ENCODE measurements at regions not wholly inside any gene's neighbourhood (a gene's known extent, or its start where the extent isn't known, plus 50 kb on each side); places are given as distances from the start of the nearest gene placed in this dataset.
"Not testable (repeated sequence)": the region's sequence is repeated elsewhere in the genome, so short reads cannot be mapped to it uniquely, and the experiment has no call there.

DNA sequence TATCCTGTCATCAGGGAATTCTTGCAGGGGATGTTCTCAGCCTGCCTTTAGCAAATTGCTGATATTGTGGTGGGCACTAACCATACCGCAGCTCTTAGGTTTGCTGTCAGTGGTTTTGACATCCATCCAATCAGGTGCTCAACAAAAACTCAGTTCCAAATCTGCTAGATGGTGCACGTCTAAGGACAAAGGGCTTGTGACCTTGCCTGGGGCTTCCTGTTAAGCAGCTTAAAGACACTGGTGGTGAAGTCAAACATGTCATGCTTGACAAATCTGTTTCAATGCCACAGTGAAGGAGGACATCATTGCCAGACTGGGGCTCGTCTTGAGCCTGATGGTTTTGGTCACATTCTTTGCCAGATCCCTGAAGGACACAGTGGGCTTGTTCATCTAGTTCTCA, 179.8 kb upstream of the NOX3 start:
- intact Hi-C loops (cut with micrococcal nuclease) = no loop called here

DNA sequence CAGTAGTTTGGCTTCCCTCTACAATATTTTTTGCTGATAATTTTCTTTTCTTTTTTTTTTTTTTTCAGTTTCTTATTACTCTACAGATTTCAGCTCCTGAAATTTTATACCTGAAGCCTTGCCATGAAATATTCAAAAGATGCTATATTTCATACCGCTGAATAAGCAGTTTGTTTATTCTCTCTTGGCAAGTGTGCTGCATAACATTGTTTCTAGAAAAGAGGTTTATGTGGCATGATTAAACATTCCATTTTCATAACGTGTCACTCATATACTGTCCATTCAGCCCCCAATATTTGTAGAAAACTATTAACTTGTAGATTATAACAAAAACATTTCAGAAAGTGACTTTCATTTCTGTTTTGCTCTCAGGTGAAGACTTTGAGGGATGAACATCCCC, 174.4 kb upstream of the NOX3 start:
- intact Hi-C loops (cut with micrococcal nuclease) = no loop called here

DNA sequence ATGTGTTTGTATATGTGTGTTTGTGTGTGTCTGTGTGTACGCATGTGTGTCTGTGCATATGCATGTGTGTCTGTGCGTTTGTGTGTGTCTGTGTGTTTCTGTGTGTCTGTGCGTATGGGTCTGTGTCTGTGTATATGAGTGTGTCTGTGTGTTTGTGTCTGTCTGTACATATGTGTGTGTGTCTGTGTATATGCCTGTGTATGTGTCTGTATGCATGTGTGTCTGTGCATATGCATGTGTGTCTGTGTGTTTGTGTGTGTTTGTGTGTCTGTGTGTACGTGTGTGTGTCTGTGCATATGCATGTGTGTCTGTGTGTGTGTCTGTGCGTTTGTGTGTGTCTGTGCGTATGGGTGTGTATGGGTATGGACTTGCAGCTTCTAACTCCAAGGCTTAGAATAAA, 174.0 kb upstream of the NOX3 start:
- intact Hi-C loops (cut with micrococcal nuclease) = no loop called here

DNA sequence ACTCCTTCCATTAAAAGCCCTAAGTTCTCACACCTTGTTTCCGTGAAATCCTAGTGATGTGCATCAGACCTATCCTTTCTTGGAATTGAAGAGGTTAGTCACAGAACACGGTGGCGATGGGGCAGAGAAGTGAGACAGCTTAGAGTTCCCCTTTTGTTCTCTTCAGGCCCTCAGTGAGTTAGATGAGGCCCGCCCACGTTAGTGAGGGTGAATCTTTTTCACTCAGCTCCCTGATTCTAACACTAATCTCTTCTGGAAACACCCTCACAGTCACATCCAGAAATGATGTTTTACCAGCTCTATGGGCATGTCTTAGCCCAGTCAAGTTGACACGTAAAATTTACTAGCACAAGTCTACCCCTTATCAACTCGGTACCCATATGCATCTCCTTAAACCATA, 172.7 kb upstream of the NOX3 start:
- intact Hi-C loops (cut with micrococcal nuclease) = no loop called here

DNA sequence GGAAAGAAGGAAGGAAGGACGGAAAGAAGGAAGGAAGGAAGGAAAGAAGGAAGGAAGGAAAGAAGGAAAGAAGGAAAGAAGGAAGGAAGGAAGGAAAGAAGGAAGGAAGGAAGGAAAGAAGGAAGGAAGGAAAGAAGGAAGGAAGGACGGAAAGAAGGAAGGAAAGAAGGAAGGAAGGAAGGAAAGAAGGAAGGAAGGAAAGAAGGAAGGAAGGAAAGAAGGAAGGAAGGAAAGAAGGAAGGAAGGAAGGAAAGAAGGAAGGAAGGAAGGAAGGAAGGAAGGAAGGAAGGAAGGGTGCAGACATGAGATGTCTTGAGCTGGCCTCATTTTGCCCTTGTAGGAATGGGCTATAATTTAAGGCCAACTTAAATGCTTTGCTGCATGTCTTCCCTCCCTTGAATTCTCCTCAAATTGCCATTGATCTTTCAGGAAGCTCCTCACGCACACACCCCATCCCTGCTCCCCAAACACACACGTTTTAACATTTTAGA, 172.1 kb upstream of the NOX3 start:
- intact Hi-C loops (cut with micrococcal nuclease) = not testable (repeated sequence)

DNA sequence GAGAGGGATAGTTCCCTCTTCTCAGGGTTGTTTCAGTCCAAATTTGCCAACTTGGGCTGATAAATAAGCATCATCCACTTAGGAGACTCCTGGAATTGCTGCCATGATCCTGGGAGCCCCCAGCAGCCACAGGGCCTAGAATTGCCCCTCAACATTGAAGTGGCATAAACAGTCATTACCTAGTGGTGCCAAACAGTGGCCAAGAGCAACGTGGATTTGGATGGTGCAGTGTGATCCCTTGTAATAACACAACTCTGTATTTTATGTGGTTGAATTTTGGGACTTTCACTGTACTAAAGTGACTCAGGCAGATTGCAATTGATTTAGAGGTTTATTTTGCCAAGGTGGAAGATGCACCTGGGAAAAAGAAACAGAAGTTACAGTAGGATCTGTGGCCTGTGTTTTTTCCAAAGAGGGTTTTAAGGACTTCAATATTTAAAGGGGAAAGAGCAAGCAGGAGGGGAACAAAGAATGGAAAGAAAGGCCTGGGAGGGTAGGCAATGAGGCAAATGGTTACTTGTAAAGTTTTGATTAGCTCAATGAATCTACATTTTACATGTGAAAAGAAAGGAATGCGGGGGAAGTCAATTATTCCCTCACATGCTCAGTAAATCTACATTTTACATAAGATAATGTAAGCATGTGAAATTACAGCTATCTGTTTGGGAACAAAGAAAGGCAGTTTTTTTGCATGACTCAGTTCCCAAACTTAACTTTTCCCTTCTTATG, 168.0 kb upstream of the NOX3 start:
- intact Hi-C loops (cut with micrococcal nuclease) = no loop called here

DNA sequence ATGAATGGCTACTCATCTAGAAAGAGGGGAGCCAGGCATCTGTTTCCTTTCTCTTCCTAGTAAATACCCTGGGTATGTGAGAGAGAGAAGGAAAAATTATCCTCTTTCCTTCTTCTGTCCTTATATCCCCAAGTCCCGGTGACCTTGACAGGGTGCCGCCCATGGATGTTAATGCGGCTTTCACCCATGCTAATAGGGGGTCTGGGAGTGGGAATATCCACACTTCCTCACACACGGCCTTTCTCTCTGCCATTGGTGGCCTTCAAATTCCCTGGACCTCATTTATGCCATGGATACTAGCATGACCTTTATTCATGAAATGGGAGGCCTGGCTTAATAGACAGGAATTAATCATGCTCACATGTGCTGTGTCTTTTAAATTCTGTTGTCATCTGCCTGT, 159.0 kb upstream of the NOX3 start:
- intact Hi-C loops (cut with micrococcal nuclease) = no loop called here

DNA sequence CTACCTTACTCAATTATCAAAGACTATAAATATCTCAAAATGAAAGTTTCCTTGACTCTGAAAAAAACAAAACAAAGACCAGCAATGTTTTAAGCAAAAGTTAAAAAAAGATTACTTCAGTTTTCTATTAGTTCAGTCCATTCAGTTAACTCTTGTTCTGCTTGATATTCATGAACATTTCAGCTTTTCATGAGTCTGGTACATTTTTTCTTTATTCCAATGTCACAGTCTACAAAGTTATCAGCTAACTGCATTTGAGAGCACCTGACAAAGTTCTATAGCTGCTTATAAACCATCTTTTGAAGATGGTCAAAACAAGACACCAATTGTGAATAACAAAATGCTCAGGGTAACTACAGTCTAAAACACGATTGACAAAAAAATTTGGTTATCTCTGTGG, 156.1 kb upstream of the NOX3 start:
- intact Hi-C loops (cut with micrococcal nuclease) = no loop called here

DNA sequence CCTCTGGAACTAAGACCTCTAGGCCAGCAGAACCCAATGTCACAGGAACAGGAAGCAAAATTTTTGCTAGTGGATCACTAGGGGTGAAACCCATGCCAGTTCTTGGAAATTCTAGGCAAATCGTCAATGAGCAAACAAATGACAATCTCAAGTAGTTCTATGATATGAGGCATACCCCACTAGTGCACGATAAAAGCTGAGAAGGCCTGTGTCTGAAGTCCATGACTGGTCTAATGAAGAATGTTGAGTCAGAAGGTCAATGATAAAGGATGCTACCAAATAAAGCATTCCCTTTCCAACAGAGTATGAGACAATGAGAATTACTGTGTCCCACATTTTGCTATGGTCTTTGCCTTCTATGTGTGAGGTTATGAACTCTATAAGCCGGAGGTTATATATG, 149.4 kb upstream of the NOX3 start:
- intact Hi-C loops (cut with micrococcal nuclease) = no loop called here

DNA sequence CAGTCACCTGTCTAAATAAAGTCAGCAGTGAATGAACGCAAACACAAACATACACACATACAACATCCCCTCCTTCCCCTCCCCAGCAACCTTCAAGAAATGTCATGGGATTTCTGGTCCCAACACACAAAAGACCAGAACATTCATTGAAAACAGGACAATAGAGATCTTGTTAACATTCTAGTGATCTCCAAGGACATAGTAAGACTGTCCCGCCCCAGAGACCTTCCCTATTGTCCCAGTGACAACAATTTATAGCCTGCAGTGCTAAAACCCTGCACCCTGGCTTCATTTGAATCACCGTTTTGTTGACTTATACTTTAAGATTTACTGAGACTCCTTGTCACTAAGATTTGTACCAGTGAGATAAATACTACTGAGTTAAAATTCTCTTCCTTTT, 143.9 kb upstream of the NOX3 start:
- intact Hi-C loops (cut with micrococcal nuclease) = no loop called here

DNA sequence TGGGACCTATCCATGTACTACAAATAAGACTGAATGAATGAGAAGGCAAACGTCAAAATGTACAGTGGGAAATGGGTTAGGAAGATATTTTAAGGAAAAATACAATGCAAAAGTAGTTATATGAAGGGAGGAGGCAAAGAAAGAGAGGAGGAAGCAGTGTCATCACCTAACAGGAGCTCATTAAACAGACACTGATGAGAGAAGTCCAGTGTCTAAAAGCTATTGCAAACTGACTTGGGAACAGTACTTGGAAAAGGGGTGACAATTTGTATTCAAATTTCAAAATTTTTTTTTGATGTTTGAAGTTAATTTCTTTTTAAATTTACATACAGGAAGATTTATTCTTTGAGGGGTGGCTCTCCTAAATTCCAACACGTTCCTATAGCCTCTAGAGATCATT, 143.5 kb upstream of the NOX3 start:
- intact Hi-C loops (cut with micrococcal nuclease) = no loop called here

DNA sequence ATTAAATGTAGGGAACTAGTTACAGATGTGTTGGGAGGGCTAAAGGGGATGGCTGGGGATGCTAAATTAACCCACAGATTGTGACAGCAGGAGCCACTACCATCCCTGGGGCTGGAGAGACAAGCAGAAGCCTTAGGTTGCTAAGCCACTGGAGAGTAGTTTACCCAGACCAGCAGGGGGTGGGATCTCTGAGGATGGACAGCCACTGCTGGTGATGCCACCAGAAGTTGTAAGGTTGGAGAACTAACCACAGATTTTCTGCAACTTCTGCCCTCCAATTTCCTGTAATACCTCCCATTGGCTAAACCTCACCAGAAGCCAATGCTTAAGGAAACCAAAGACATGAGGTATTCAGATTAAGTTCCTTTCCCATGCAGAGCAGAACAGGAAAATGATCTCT, 139.6 kb upstream of the NOX3 start:
- intact Hi-C loops (cut with micrococcal nuclease) = no loop called here

DNA sequence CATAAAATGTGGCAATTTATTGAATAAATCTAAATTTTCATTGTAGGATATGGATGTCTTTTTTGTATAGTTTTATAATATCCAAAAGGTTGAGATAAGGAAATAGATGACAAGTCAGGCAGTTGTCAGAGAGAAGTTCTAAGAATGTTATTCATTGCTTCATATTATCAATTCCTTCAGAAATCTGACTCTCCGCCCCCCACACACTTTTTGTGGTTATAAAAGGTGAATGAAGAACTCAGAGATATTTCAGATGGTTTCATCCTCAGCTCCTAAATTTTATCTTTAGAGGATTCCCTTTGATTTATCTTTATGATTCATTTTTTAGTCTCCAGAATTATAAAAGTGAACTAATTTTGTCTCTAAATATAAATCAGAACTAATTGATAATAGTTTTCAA, 136.1 kb upstream of the NOX3 start:
- intact Hi-C loops (cut with micrococcal nuclease) = no loop called here

DNA sequence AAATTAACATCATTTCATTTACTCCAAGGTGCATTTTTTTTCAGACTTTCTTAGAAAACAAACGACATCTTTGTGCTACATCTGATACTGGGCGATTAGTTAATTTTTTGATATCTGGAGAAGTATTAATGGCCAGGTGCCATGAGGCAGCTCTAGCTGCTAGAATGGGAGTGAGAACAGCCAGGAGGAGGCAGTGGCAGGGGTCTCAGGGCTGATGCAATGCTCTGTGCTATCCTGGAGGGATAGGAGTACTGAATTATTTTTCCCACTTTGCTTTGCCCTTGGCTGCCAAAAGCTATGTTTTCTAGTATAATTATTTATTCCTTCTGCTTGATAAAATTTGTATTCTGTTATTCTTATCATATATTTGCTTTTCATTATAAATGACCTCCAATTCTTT, 133.6 kb upstream of the NOX3 start:
- intact Hi-C loops (cut with micrococcal nuclease) = no loop called here

DNA sequence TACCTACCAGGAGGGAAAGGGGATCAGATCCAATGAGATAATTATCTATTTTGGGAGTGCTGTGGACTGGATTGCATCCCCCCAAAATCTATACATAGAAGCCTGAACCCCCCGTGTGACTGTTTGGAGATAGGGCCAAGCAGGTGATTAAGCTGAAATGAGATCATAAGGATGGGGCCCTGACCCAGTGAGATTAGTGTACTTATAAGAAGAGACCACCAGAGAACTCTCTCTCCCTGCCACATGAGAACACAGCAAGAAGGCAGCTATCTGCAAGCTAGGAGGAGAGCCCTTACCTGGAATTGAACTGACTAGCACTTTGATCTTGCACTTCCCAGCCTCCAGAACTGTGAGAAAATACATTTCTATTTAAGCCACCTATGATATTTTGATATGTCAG, 132.2 kb upstream of the NOX3 start:
- intact Hi-C loops (cut with micrococcal nuclease) = no loop called here

DNA sequence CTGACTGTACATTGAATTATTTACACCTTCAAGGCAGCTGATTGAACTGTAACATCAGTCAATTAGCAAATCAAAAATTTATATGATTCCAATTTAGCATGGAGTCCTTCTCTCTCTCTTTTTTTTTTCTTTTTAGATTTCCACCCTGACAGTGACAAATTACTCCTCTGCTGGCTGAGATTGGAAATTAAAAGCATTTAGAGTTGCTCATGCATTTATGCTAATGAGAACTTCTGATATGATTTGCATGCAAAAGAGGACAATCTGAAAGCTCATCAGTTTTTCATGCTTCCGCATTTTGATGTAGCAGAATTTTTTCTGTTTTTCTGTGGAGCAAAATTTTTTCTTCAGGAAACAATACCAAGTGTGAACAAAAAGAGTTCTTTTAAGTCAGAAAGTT, 130.5 kb upstream of the NOX3 start:
- intact Hi-C loops (cut with micrococcal nuclease) = no loop called here

DNA sequence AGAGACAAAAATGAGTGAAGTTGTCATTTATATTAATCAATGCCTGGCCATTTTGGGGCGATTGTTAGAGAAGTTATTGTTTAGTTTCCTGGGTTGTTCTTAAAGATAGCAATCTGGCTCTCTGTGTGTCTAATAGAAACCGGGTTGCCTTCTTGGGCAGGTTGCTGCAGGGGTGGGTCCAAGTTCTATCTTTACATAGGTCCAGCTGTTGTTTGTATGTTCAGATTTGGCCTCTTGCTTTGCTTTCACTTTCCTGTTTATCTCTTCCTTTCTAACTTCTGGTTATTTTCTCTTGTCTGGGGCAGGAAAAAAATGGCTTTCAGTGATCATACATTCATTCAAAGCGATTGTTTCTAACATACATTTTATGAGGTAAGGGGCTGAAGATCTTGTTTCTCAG, 128.4 kb upstream of the NOX3 start:
- intact Hi-C loops (cut with micrococcal nuclease) = no loop called here

DNA sequence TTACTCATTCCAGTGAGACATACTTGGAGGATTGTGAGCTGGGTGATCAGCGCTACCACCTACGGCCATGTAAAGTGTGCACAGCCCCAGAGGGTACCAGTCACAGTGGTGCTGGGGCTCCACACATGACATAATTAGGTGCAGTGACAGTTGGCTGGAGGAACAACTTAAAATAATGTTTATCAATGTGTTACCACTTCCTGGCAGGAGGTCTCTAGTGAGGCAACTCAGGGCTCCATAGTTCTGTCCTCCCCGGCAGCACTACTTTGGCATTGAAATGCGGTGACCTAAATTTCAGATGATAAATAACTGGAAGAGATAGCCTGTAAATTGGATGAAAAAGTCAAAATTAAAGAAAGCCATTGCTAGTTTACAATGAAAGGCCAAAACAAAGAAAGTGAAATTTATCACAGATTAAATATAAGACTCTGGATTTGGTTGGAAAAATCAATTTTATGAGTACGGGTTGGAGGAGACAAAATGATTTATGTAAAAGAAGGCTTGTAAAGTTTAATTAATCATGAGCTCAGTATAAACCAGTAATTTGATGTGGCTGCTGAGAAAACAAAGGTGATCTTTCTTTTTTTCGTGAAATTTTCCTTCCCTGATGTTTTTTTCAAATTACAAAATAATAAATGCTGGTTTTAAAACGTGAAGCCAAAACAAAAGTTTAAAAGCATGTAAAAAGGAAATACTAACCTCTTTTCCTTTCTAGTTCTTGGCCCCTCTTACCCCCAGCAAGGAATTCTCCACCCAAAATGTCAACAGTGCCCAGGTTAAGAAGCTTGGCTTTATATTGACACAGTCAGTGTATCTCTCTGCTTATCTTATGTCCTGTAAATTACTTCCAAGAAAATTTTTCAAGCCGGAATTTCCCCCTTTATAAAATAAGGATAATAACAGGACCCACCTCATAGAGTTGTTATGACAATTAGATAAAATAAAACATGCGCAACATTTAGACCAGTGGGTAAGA, 126.7 kb upstream of the NOX3 start:
- intact Hi-C loops (cut with micrococcal nuclease) = no loop called here

DNA sequence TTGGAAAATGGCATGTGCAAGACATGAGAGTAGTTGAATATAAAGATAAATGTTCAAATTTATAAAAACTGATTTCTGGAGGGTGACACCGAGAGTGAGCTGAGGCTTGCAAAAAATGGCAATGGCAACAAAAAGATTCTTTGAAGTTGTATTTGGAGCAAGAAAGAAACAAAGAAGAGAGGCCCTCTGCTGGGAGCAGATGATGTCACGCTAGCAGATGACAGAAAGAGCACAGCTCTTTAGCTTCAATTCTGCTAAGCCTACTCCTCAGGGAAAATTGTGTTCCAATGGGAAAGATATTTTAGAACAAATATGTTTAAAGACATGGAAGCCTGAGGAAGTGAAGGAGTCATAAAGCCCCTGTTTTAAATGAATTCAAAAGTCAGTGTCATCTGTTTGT, 125.3 kb upstream of the NOX3 start:
- intact Hi-C loops (cut with micrococcal nuclease) = no loop called here

DNA sequence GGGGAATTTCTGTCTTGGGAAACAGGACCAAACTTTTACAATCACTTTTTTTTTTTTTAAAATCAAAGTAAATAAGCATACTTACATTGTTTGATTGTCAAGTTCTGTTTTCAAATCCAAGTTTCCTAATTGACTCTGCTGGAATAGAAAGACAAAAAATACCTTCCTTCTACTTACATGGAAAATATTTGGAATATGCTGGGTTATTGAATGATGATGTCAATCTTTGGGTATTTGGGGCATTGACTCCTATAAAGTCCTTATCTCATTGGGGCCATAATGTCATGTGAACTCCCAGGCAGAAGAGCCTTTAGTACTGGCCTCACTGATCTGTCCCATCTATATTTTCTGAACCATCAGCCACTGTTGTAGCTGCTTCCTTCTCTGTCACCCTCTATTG, 122.6 kb upstream of the NOX3 start:
- intact Hi-C loops (cut with micrococcal nuclease) = no loop called here

DNA sequence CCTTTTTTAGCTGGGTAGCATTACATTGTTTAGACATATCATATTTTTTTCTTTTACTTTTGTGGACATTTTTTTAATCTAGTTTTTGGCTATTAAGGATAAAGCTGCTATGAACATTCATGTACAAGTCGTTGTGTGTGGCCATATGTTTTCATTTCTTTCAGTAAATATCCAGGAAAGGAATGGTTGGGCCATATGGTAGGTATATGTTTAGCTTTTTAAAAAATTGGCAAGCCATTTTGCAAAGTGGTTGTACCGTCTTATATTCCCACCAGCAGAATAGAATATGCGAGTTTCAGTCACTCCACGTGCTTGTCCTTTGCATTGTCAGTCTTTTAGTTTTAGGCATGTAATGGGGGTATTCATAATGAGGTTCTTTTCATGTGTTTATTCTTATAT, 106.3 kb upstream of the NOX3 start:
- intact Hi-C loops (cut with micrococcal nuclease) = no loop called here

DNA sequence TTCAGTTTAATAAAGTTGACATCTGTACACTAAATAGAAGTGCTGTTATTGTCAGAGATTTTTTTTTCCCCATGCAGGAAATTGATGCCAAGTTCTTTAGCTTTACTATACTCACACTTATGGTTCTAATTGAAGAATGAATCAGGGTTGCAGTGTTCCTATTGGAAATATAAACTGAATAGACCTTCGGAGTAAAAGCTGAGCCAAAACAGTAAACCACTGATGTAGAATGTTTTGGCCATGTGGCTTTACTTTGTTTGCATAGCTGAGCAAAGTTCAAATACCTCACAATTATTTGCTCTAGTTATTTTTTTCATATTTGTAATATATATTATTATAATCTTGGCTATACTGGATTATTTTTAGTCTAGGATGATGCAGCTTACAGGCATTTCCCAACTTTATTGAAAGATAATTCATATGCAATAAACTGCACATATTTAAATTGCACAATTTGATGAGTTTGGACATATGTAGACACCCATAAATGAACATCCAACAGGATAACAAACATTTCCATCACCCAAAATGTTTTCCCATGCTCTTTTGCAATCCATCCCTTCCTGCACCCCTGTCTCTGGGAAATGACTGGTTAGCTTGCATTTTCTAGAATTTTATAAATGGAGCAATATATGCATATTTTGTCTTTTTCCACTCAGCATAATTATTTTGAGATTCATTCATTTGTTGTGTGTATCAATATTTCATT, 105.8 kb upstream of the NOX3 start:
- intact Hi-C loops (cut with micrococcal nuclease) = no loop called here

Measured in T-helper 2 cell treated with Interferon-gamma antibody and Interleukin-4, amounts not matched to agents 100 ng/mL and 5 ng/mL, for 36 hours (primary cell).